COLO668 (cell line): ENCODE measurements at regions not wholly inside any gene's neighbourhood (a gene's known extent, or its start where the extent isn't known, plus 50 kb on each side); places are given as distances from the start of the nearest gene placed in this dataset.

ENCODE experiments used
- DNase-seq: peaks from one replicate; lab custom pipeline; 2025; ENCODE audit not compliant: unreplicated experiment; lab: John Stamatoyannopoulos, UW

GRCh38 chrX:40153345-40154249 lies 55.8 kb upstream of the BCOR start:
- DNase-seq: peak; percentile 84

GRCh38 chrX:40152741-40153344 lies 55.1 kb upstream of the BCOR start:
- DNase-seq: peak; percentile 64

- peak; percentile 73 for DNase-seq
These were observed 54.5 kb upstream of the BCOR start for GRCh38 chrX:40152173-40152711.

- DNase-seq: peak; percentile 87
These were observed 53.7 kb upstream of the BCOR start for GRCh38 chrX:40151211-40152172.

- DNase-seq: no peak
These were observed 52.7 kb upstream of the BCOR start for GRCh38 chrX:40150503-40150902.

GRCh38 chrX:40149286-40150175 lies 51.8 kb upstream of the BCOR start:
- DNase-seq: no peak

- DNase-seq: no peak
These were observed 50.9 kb upstream of the BCOR start for GRCh38 chrX:40148385-40149285.

- DNase-seq: no peak
These were observed 50.2 kb upstream of the BCOR start for GRCh38 chrX:40147971-40148370.
